Peyer's patch (tissue), 4 donors: ENCODE measurements at regions not wholly inside any gene's neighbourhood (a gene's known extent, or its start where the extent isn't known, plus 50 kb on each side); places are given as distances from the start of the nearest gene placed in this dataset.

Source experiments
- DNase-seq, 3 donors: peaks; one replicate each; pipeline ENCODE4 v3.0.0-alpha.2; 2017 to 2019
- H3K27ac ChIP-seq, 4 donors: fragments of 200-600 bp; sonication (generic); one replicate each; pipeline ENCODE4 v1.5.1; 2016 to 2019
- H3K27me3 ChIP-seq, 2 donors: fragments of 200-600 bp; sonication (generic); one replicate each; pipeline ENCODE4 v1.5.1; 2019
- H3K36me3 ChIP-seq, 3 donors: fragments of 200-600 bp; sonication (generic); one replicate each; pipeline ENCODE4 v1.5.1; 2016 to 2019
- H3K4me1 ChIP-seq, 4 donors: fragments of 200-600 bp; sonication (generic); one replicate each; pipeline ENCODE4 v1.5.1; 2016 to 2019
- H3K4me3 ChIP-seq, 4 donors: fragments of 200-600 bp; sonication (generic); 1 replicate in 3 of 4; 2 replicates in 1 of 4; pipeline ENCODE4 v1.5.1; 2016 to 2019; ENCODE audit warnings: mild to moderate bottlenecking in 1 of 4
- H3K9me3 ChIP-seq, 4 donors: fragments of 200-600 bp; sonication (generic); one replicate each; pipeline ENCODE4 v1.5.1; 2016 to 2019; ENCODE audit warnings: mild to moderate bottlenecking in 1 of 4
- CTCF ChIP-seq, 6 experiments: fragments of 450-650 bp in 4 of 6; fragments of 200-600 bp in 2 of 6; sonication (generic) in 1 of 6; IDR thresholded peaks; one replicate each; pipeline ENCODE4 v1.5.1; 2017 to 2019; ENCODE audit warnings: antibody characterized with exemption in 6 of 6, mild to moderate bottlenecking in 3 of 6, moderate library complexity in 1 of 6
- POLR2A ChIP-seq, 2 donors: fragments of 450-650 bp; IDR thresholded peaks; one replicate each; pipeline ENCODE4 v1.5.1; 2017; ENCODE audit warnings: antibody characterized with exemption in 2 of 2, mild to moderate bottlenecking in 2 of 2, moderate library complexity in 2 of 2

GRCh38 chr5:103475629-103476240 lies 86.9 kb downstream of the NUDT12 start:
- H3K9me3 ChIP-seq = no peaks in the 10 kb centered on the region
- H3K27me3 ChIP-seq = no peaks in the 10 kb centered on the region
- no peak overlapping the region for H3K27ac ChIP-seq
- TF ChIP-seq CTCF (IDR thresholded peaks at IDR 0.05) = peak in 5 of 6 experiments; percentile 13 to 92 (median 82)
- no peak for TF ChIP-seq POLR2A (IDR thresholded peaks at IDR 0.05)
- no peak for DNase-seq
- H3K4me1 ChIP-seq = peaks cover 0 to 4% (median 0%) of the 10 kb centered on the region in 4 donors
- no peaks in the 10 kb centered on the region for H3K36me3 ChIP-seq
- no peak overlapping the region for H3K4me3 ChIP-seq

- Histone ChIP-seq H3K36me3 (no peaks in the 10 kb centered on the region), H3K9me3 (no peaks in the 10 kb centered on the region), H3K27ac (no peak overlapping the region), H3K27me3 (no peaks in the 10 kb centered on the region), H3K4me3 (no peak overlapping the region), H3K4me1 (peaks cover 0 to 4% (median 0%) of the 10 kb centered on the region in 4 donors)
- no peak for DNase-seq
- TF ChIP-seq CTCF (IDR thresholded peaks at IDR 0.05) (peak in 2 of 6 experiments; percentile 15 to 21), POLR2A (IDR thresholded peaks at IDR 0.05) (no peak)
These were observed 87.9 kb downstream of the NUDT12 start for GRCh38 chr5:103474677-103475076.

GRCh38 chr5:103473725-103474124 lies 88.9 kb downstream of the NUDT12 start:
- no peaks in the 10 kb centered on the region for H3K9me3 ChIP-seq
- no peaks in the 10 kb centered on the region for H3K27me3 ChIP-seq
- no peak for DNase-seq
- no peak overlapping the region for H3K4me3 ChIP-seq
- H3K27ac ChIP-seq = no peak overlapping the region
- H3K36me3 ChIP-seq = no peaks in the 10 kb centered on the region
- TF ChIP-seq POLR2A (IDR thresholded peaks at IDR 0.05) = no peak
- TF ChIP-seq CTCF (IDR thresholded peaks at IDR 0.05) = no peak
- H3K4me1 ChIP-seq = peaks cover 0 to 4% (median 0%) of the 10 kb centered on the region in 4 donors

- Histone ChIP-seq H3K4me3 (no peak overlapping the region), H3K9me3 (no peaks in the 10 kb centered on the region), H3K27ac (no peak overlapping the region), H3K36me3 (no peaks in the 10 kb centered on the region), H3K4me1 (peaks cover 0 to 4% (median 0%) of the 10 kb centered on the region in 4 donors), H3K27me3 (no peaks in the 10 kb centered on the region)
- TF ChIP-seq POLR2A (IDR thresholded peaks at IDR 0.05) (no peak), CTCF (IDR thresholded peaks at IDR 0.05) (no peak)
- no peak for DNase-seq
These were observed 89.8 kb downstream of the NUDT12 start for GRCh38 chr5:103472830-103473229.

GRCh38 chr5:103472265-103472664 lies 90.3 kb downstream of the NUDT12 start:
- DNase-seq = no peak
- no peaks in the 10 kb centered on the region for H3K36me3 ChIP-seq
- TF ChIP-seq POLR2A (IDR thresholded peaks at IDR 0.05) = no peak
- no peak for TF ChIP-seq CTCF (IDR thresholded peaks at IDR 0.05)
- no peaks in the 10 kb centered on the region for H3K27me3 ChIP-seq
- H3K4me1 ChIP-seq = peaks cover 0 to 4% (median 0%) of the 10 kb centered on the region in 4 donors
- no peaks in the 10 kb centered on the region for H3K9me3 ChIP-seq
- H3K4me3 ChIP-seq = no peak overlapping the region
- H3K27ac ChIP-seq = no peak overlapping the region
